WTC11 (cell line): ENCODE measurements at regions not wholly inside any gene's neighbourhood (a gene's known extent, or its start where the extent isn't known, plus 50 kb on each side); places are given as distances from the start of the nearest gene placed in this dataset.

Experiments used
- CREB1 ChIP-seq: sonication (generic); formaldehyde crosslinking; IDR thresholded peaks from 2 replicates; pipeline ENCODE4 v1.8.0; 2023; ENCODE audit warnings: mild to moderate bottlenecking, missing genetic modification reagents
- ESRRA ChIP-seq: sonication (generic); formaldehyde crosslinking; IDR thresholded peaks from 2 replicates; pipeline ENCODE4 v1.8.1; 2022; ENCODE audit warnings: mild to moderate bottlenecking, missing genetic modification reagents, borderline replicate concordance
- TCF7 ChIP-seq: sonication (generic); formaldehyde crosslinking; IDR thresholded peaks from 2 replicates; pipeline ENCODE4 v1.8.0; 2022; ENCODE audit warnings: mild to moderate bottlenecking, low read depth, missing genetic modification reagents, moderate library complexity
- TEAD4 ChIP-seq: sonication (generic); formaldehyde crosslinking; IDR thresholded peaks from 2 replicates; pipeline ENCODE4 v1.8.0; 2022; ENCODE audit warnings: mild to moderate bottlenecking, missing genetic modification reagents
- TF ChIP-seq, protein P1 (sequence below): fragments of 200-600 bp; IDR thresholded peaks from 2 replicates; pipeline ENCODE4 v1.8.0; 2022; ENCODE audit warnings: antibody characterized with exemption
- TF ChIP-seq, protein P2 (sequence below): sonication (generic); formaldehyde crosslinking; IDR thresholded peaks from 2 replicates; pipeline ENCODE4 v1.8.1; 2022; ENCODE audit warnings: low read depth, mild to moderate bottlenecking, moderate library complexity, missing genetic modification reagents, borderline replicate concordance
- TF ChIP-seq, protein P3 (sequence below): sonication (generic); formaldehyde crosslinking; conservative IDR thresholded peaks from 2 replicates; pipeline ENCODE4 v1.8.1; 2022; ENCODE audit warnings: mild to moderate bottlenecking, missing genetic modification reagents
- TF ChIP-seq, protein P4 (sequence below): sonication (generic); formaldehyde crosslinking; IDR thresholded peaks from 2 replicates; pipeline ENCODE4 v1.8.1; 2023; ENCODE audit warnings: mild to moderate bottlenecking, moderate library complexity, missing genetic modification reagents

DNA sequence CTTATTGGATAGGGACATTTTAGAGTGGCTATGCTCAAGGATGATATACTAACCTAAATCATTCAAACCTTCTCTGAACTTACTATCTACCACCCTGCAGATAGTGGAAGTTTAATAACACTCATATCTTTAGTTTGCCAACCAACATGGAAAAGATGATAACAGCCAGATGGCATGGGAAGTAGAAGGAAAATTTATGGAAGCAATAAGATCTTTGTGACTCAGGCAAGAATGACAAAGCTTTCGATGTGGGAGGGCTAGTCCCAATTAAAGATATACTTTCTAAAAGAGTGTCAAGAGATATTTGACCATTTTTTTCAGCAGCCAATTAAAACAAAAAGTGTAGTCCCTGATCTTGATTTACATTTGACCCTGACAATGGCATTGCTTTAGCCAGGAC lies 631.7 kb downstream of the RPS29 start:
- TF ChIP-seq, protein P1, sequence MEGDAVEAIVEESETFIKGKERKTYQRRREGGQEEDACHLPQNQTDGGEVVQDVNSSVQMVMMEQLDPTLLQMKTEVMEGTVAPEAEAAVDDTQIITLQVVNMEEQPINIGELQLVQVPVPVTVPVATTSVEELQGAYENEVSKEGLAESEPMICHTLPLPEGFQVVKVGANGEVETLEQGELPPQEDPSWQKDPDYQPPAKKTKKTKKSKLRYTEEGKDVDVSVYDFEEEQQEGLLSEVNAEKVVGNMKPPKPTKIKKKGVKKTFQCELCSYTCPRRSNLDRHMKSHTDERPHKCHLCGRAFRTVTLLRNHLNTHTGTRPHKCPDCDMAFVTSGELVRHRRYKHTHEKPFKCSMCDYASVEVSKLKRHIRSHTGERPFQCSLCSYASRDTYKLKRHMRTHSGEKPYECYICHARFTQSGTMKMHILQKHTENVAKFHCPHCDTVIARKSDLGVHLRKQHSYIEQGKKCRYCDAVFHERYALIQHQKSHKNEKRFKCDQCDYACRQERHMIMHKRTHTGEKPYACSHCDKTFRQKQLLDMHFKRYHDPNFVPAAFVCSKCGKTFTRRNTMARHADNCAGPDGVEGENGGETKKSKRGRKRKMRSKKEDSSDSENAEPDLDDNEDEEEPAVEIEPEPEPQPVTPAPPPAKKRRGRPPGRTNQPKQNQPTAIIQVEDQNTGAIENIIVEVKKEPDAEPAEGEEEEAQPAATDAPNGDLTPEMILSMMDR, result no peak
- TF ChIP-seq, protein P2, sequence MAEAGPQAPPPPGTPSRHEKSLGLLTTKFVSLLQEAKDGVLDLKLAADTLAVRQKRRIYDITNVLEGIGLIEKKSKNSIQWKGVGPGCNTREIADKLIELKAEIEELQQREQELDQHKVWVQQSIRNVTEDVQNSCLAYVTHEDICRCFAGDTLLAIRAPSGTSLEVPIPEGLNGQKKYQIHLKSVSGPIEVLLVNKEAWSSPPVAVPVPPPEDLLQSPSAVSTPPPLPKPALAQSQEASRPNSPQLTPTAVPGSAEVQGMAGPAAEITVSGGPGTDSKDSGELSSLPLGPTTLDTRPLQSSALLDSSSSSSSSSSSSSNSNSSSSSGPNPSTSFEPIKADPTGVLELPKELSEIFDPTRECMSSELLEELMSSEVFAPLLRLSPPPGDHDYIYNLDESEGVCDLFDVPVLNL (CRISPR knock-in tag), result no peak
- TF ChIP-seq, protein P3, sequence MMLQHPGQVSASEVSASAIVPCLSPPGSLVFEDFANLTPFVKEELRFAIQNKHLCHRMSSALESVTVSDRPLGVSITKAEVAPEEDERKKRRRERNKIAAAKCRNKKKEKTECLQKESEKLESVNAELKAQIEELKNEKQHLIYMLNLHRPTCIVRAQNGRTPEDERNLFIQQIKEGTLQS (CRISPR knock-in tag), result no peak
- no peak for TF ChIP-seq TCF7
- no peak for TF ChIP-seq ESRRA (CRISPR knock-in tag)
- no peak for TF ChIP-seq TEAD4
- TF ChIP-seq, protein P4, sequence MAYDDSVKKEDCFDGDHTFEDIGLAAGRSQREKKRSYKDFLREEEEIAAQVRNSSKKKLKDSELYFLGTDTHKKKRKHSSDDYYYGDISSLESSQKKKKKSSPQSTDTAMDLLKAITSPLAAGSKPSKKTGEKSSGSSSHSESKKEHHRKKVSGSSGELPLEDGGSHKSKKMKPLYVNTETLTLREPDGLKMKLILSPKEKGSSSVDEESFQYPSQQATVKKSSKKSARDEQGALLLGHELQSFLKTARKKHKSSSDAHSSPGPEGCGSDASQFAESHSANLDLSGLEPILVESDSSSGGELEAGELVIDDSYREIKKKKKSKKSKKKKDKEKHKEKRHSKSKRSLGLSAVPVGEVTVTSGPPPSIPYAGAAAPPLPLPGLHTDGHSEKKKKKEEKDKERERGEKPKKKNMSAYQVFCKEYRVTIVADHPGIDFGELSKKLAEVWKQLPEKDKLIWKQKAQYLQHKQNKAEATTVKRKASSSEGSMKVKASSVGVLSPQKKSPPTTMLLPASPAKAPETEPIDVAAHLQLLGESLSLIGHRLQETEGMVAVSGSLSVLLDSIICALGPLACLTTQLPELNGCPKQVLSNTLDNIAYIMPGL, result no peak
- TF ChIP-seq CREB1 (CRISPR knock-in tag), result no peak
